ENCODE measurements at regions not wholly inside any gene's neighbourhood (a gene's known extent, or its start where the extent isn't known, plus 50 kb on each side); places are given as distances from the start of the nearest gene placed in this dataset.

DNA sequence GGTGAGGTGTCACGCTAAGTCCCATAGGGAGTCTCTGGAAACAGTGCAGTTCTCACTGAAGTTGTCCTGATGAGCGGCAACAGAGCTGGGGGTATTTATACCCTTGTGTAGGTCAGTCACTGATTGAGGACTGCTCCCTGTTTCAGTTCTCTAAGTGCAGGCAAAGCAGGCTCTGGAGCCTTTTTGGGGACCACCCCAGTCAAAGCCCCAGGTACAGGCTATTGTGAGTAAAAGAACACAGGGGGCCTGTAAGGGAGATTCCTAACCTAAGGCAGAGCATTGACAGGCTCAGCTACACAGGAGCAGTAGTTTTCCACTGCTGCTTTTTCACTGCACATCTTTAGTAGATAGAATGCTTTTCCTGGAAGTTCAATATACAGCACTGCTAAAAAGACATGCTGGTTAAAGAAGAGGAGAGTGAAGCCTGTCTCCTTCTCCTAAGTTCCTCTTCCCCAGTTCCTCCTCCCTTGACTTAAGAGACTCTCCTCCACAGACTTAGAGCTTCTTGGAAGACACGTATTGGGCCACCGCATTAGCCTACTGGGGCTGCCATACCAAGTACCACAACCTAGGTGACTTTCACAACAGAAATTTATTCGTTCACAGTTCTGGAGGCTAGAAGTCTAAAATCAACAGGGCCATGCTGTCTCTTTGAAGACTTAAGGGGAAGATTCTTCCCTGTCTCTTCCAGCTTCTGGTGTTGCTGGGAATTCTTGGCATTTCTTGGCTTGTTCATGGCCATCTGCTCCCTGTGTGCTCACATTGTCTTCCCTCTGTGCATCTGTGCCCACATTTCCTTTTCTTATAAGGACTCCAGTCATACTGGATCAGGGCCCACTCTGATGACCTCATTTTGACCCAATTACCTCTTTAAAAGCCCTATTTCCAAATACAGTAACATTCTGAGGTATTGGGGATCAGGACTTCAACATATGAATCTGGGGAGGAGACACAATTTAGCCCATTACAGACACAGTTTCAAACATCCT is 221.0 kb downstream of the ESM1 start:
- WGBS (ENCODE audit: insufficient coverage) = 53% methylated on average over 5 of the region's 5 CpGs
- Mint-ChIP-seq H3K27ac (peak overlapping the region in 5 of 7 donors; percentile 3 to 72 (median 42)), H3K4me3 (no peak overlapping the region), H3K4me1 (peaks cover 41% of the 10 kb centered on the region), H3K9me3 (peaks cover 0 to 2% (median 0%) of the 10 kb centered on the region in 7 donors), H3K27me3 (ENCODE audit: low read depth in 3 of 3) (peaks cover 0 to 4% (median 0%) of the 10 kb centered on the region in 3 donors), H3K36me3 (no peaks in the 10 kb centered on the region)
- no peaks in the 10 kb centered on the region for H3K27me3 ChIP-seq (ENCODE audit: control insufficient read depth in 2 of 2, insufficient read depth in 2 of 2, low read length in 2 of 2)
- intact Hi-C loops (cut with micrococcal nuclease) = no loop called here
- TF ChIP-seq, protein P1, sequence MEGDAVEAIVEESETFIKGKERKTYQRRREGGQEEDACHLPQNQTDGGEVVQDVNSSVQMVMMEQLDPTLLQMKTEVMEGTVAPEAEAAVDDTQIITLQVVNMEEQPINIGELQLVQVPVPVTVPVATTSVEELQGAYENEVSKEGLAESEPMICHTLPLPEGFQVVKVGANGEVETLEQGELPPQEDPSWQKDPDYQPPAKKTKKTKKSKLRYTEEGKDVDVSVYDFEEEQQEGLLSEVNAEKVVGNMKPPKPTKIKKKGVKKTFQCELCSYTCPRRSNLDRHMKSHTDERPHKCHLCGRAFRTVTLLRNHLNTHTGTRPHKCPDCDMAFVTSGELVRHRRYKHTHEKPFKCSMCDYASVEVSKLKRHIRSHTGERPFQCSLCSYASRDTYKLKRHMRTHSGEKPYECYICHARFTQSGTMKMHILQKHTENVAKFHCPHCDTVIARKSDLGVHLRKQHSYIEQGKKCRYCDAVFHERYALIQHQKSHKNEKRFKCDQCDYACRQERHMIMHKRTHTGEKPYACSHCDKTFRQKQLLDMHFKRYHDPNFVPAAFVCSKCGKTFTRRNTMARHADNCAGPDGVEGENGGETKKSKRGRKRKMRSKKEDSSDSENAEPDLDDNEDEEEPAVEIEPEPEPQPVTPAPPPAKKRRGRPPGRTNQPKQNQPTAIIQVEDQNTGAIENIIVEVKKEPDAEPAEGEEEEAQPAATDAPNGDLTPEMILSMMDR (IDR thresholded peaks at IDR 0.05) = no peak
- no peaks in the 10 kb centered on the region for H3K36me3 ChIP-seq (replicated peaks in 1 of 2; ENCODE audit: control insufficient read depth in 1 of 2, insufficient read depth in 2 of 2, low read length in 2 of 2)
- no peak overlapping the region for H3K4me2 ChIP-seq (replicated peaks; ENCODE audit: extremely low read depth, low read length, poor library complexity, severe bottlenecking)
- peaks cover 20 to 36% of the 10 kb centered on the region in 2 donors for H3K4me1 ChIP-seq (ENCODE audit: control insufficient read depth in 1 of 2, insufficient read depth in 2 of 2, low read length in 2 of 2)
- H3K9me3 ChIP-seq (replicated peaks in 1 of 2; ENCODE audit: control insufficient read depth in 1 of 2, insufficient read depth in 1 of 2, low read length in 2 of 2) = no peaks in the 10 kb centered on the region
- no peak overlapping the region for H3K9ac ChIP-seq (ENCODE audit: insufficient read depth, low read length, poor library complexity, severe bottlenecking)
- H3K4me3 ChIP-seq (replicated peaks in 1 of 3; ENCODE audit: low read depth in 2 of 3, low read length in 3 of 3) = no peak overlapping the region
- peak overlapping the region in 1 of 2 donors; percentile 30 for H3K27ac ChIP-seq (ENCODE audit: low read depth in 1 of 2, low read length in 2 of 2)
- peak in 2 of 3 donors; percentile 22 to 24 for DNase-seq
- no peaks in the 10 kb centered on the region for H3K79me2 ChIP-seq (ENCODE audit: insufficient read depth, low read length)
- H2AFZ ChIP-seq (ENCODE audit: insufficient read depth, low read depth, low read length, poor library complexity, severe bottlenecking) = no peak overlapping the region
- no peaks in the 10 kb centered on the region for H4K20me1 ChIP-seq (ENCODE audit: insufficient read depth, low read length)

DNA sequence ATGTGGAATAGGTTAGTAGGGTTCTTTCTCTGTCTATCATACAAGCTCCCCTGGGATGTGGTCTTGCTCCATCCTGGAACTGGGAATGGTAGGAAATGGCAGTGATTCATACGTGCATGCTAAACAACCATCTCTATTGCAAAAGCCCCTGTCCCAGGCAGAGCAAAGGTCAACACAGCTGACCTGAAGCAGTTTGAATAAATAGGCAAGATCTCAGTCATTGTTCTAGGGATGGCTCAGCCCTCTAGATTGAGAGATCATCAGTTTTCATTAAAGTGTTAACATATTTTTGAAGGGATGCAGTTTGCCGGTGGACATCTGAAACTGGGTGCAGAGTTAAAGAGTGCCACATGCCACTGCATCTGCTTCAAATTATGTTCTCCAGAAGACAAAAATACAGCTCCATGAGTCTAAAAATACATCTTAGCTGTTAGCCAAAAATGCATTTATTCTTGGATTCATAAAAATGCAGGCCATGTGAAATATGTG is 224.1 kb downstream of the ESM1 start:
- Histone ChIP-seq H3K9me3 (replicated peaks in 1 of 2; ENCODE audit: control insufficient read depth in 1 of 2, insufficient read depth in 1 of 2, low read length in 2 of 2) (no peaks in the 10 kb centered on the region), H3K9ac (ENCODE audit: insufficient read depth, low read length, poor library complexity, severe bottlenecking) (no peak overlapping the region), H3K4me2 (replicated peaks; ENCODE audit: extremely low read depth, low read length, poor library complexity, severe bottlenecking) (no peak overlapping the region), H4K20me1 (ENCODE audit: insufficient read depth, low read length) (no peaks in the 10 kb centered on the region), H3K4me3 (replicated peaks in 1 of 3; ENCODE audit: low read depth in 2 of 3, low read length in 3 of 3) (peak overlapping the region in 1 of 3 experiments; percentile 9), H3K36me3 (replicated peaks in 1 of 2; ENCODE audit: control insufficient read depth in 1 of 2, insufficient read depth in 2 of 2, low read length in 2 of 2) (no peaks in the 10 kb centered on the region), H3K79me2 (ENCODE audit: insufficient read depth, low read length) (no peaks in the 10 kb centered on the region), H3K27ac (ENCODE audit: low read depth in 1 of 2, low read length in 2 of 2) (peak overlapping the region in 1 of 2 donors; percentile 55), H3K27me3 (ENCODE audit: control insufficient read depth in 2 of 2, insufficient read depth in 2 of 2, low read length in 2 of 2) (no peaks in the 10 kb centered on the region), H2AFZ (ENCODE audit: insufficient read depth, low read depth, low read length, poor library complexity, severe bottlenecking) (no peak overlapping the region), H3K4me1 (ENCODE audit: control insufficient read depth in 1 of 2, insufficient read depth in 2 of 2, low read length in 2 of 2) (peaks cover 29 to 50% of the 10 kb centered on the region in 2 donors)
- intact Hi-C loops (cut with micrococcal nuclease) = no loop called here
- TF ChIP-seq, protein P1 (IDR thresholded peaks at IDR 0.05) = no peak
- H3K27me3 Mint-ChIP-seq (ENCODE audit: low read depth in 3 of 3) = peaks cover 0 to 3% (median 0%) of the 10 kb centered on the region in 3 donors
- H3K36me3 Mint-ChIP-seq = no peaks in the 10 kb centered on the region
- no peaks in the 10 kb centered on the region for H3K9me3 Mint-ChIP-seq
- peak overlapping the region in 4 of 7 donors; percentile 78 to 90 (median 84) for H3K27ac Mint-ChIP-seq
- peaks cover 57% of the 10 kb centered on the region for H3K4me1 Mint-ChIP-seq
- H3K4me3 Mint-ChIP-seq = no peak overlapping the region
- WGBS (ENCODE audit: insufficient coverage) = 100% methylated on average over 1 of the region's 2 CpGs
- peak in 1 of 3 donors; percentile 25 for DNase-seq
